ENCODE measurements at regions not wholly inside any gene's neighbourhood (a gene's known extent, or its start where the extent isn't known, plus 50 kb on each side); places are given as distances from the start of the nearest gene placed in this dataset.
"Not testable (repeated sequence)": the region's sequence is repeated elsewhere in the genome, so short reads cannot be mapped to it uniquely, and the experiment has no call there.

- DNase-seq: no peak
Observed at GRCh38 chr19:30105316-30105715, 163.3 kb downstream of the URI1 start.

GRCh38 chr19:30105727-30106126 is 163.7 kb downstream of the URI1 start:
- DNase-seq: no peak

- no peak for DNase-seq
Observed at GRCh38 chr19:30106417-30107095, 164.5 kb downstream of the URI1 start.

GRCh38 chr19:30107251-30107650 is 165.2 kb downstream of the URI1 start:
- DNase-seq: no peak

- DNase-seq: no peak
Observed at GRCh38 chr19:30109565-30109964, 167.5 kb downstream of the URI1 start.

GRCh38 chr19:30111021-30111855 is 169.2 kb downstream of the URI1 start:
- DNase-seq: no peak

GRCh38 chr19:30112171-30112570 is 170.1 kb downstream of the URI1 start:
- no peak for DNase-seq

GRCh38 chr19:30112666-30113065 is 170.6 kb downstream of the URI1 start:
- DNase-seq: no peak

GRCh38 chr19:30113186-30113585 is 171.1 kb downstream of the URI1 start:
- no peak for DNase-seq

- DNase-seq: not testable (repeated sequence)
Observed at GRCh38 chr19:30114095-30114494, 172.1 kb downstream of the URI1 start.

GRCh38 chr19:30115947-30116346 is 173.9 kb downstream of the URI1 start:
- no peak for DNase-seq

GRCh38 chr19:30116530-30116929 is 174.5 kb downstream of the URI1 start:
- DNase-seq: no peak

- no peak for DNase-seq
Observed at GRCh38 chr19:30116984-30117555, 175.0 kb downstream of the URI1 start.

- DNase-seq: no peak
Observed at GRCh38 chr19:30117636-30118145, 175.7 kb downstream of the URI1 start.

- DNase-seq: no peak
Observed at GRCh38 chr19:30118221-30118620, 176.2 kb downstream of the URI1 start.

GRCh38 chr19:30118760-30119159 is 176.7 kb downstream of the URI1 start:
- DNase-seq: no peak

- DNase-seq: no peak
Observed at GRCh38 chr19:30119180-30119908, 177.3 kb downstream of the URI1 start.

- no peak for DNase-seq
Observed at GRCh38 chr19:30120860-30121484, 178.9 kb downstream of the URI1 start.

- DNase-seq: no peak
Observed at GRCh38 chr19:30122431-30122830, 180.4 kb downstream of the URI1 start.

- no peak for DNase-seq
Observed at GRCh38 chr19:30123119-30123518, 181.1 kb downstream of the URI1 start.

- no peak for DNase-seq
Observed at GRCh38 chr19:30123611-30124010, 181.6 kb downstream of the URI1 start.

- DNase-seq: no peak
Observed at GRCh38 chr19:30128211-30128610, 186.2 kb downstream of the URI1 start.
